ENCODE measurements at regions not wholly inside any gene's neighbourhood (a gene's known extent, or its start where the extent isn't known, plus 50 kb on each side); places are given as distances from the start of the nearest gene placed in this dataset.

GRCh38 chr10:120112809-120113208 is 220.3 kb downstream of the SEC23IP start:
- Histone ChIP-seq H3K36me3 (ENCODE audit: control insufficient read depth in 1 of 2, insufficient read depth in 2 of 2, low read length in 1 of 2) (no peaks in the 10 kb centered on the region), H3K9me3 (ENCODE audit: control insufficient read depth, low read length) (no peaks in the 10 kb centered on the region), H3K4me3 (ENCODE audit: low read length in 2 of 2) (no peak overlapping the region), H3K27me3 (ENCODE audit: control insufficient read depth in 1 of 2, insufficient read depth in 2 of 2, low read length in 1 of 2) (no peaks in the 10 kb centered on the region), H3K4me1 (ENCODE audit: control insufficient read depth in 1 of 2, insufficient read depth in 2 of 2, low read length in 2 of 2) (no peaks in the 10 kb centered on the region), H3K27ac (ENCODE audit: low read depth in 1 of 2, low read length in 2 of 2) (no peak overlapping the region)
- no peak for DNase-seq
- intact Hi-C loops (cut with DNase I) = no loop called here
- ATAC-seq (ENCODE audit: low FRiP score) = no peak

DNA sequence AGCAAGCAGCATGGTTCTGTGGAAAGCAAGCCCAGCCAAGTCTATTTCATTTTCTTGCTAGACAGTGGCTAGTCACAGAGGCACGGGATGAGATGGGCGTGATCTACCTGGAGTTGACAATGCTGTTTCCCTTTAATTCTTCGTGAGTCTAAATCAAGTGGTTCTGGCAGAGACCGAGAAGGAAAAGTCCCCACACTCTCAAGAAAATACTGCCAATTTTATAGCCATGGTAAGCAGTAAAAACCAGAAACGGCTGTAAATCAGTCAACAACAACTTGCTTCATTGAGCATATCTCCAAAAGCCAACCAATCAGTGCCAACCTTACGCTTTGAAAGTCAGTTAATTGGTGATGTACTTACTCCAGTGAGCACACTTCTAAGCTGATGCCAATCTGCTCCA is 223.4 kb downstream of the SEC23IP start:
- WGBS, 2 donors = 60 to 69% methylated on average over 6 of the region's 6 CpGs
- intact Hi-C loops (cut with DNase I) = no loop called here
- no peaks in the 10 kb centered on the region for H3K36me3 ChIP-seq (ENCODE audit: control insufficient read depth in 1 of 2, insufficient read depth in 2 of 2, low read length in 1 of 2)

DNA sequence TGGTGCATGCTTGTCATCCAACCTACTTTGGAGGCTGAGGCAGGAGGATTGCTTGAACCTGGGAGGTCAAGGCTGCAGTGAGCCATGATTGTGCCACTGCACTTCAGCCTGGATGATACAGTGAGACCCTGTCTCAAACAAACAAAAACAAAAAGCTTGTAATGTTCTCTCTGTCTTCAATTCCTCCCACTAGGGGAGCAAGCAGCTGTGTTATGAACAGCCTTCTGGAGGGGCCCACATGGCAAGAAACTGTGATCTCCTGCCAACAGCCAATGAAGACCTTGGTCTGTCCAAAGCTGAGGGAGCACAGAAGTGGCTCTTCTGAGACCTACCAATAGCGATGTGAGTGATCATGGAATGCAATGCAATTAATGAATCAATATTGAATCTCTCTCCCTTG is 229.2 kb downstream of the SEC23IP start:
- Histone ChIP-seq H3K9me3 (ENCODE audit: control insufficient read depth, low read length) (no peaks in the 10 kb centered on the region), H3K4me3 (ENCODE audit: low read length in 2 of 2) (no peak overlapping the region), H3K27ac (ENCODE audit: low read depth in 1 of 2, low read length in 2 of 2) (no peak overlapping the region), H3K36me3 (ENCODE audit: control insufficient read depth in 1 of 2, insufficient read depth in 2 of 2, low read length in 1 of 2) (no peaks in the 10 kb centered on the region), H3K27me3 (ENCODE audit: control insufficient read depth in 1 of 2, insufficient read depth in 2 of 2, low read length in 1 of 2) (no peaks in the 10 kb centered on the region), H3K4me1 (ENCODE audit: control insufficient read depth in 1 of 2, insufficient read depth in 2 of 2, low read length in 2 of 2) (no peaks in the 10 kb centered on the region)
- 92 to 96% methylated on average over 1 of the region's 1 CpG for WGBS, 2 donors
- no peak for DNase-seq
- intact Hi-C loops (cut with DNase I) = no loop called here
- no peak for ATAC-seq (ENCODE audit: low FRiP score)

More for the DNA sequence above, 223.4 kb downstream of the SEC23IP start:
- no peak overlapping the region for H3K27ac ChIP-seq (ENCODE audit: low read depth in 1 of 2, low read length in 2 of 2)
- no peak overlapping the region for H3K4me3 ChIP-seq (ENCODE audit: low read length in 2 of 2)
- H3K4me1 ChIP-seq (ENCODE audit: control insufficient read depth in 1 of 2, insufficient read depth in 2 of 2, low read length in 2 of 2) = no peaks in the 10 kb centered on the region
- H3K9me3 ChIP-seq (ENCODE audit: control insufficient read depth, low read length) = no peaks in the 10 kb centered on the region
- DNase-seq (no peak), ATAC-seq (ENCODE audit: low FRiP score) (no peak)
- no peaks in the 10 kb centered on the region for H3K27me3 ChIP-seq (ENCODE audit: control insufficient read depth in 1 of 2, insufficient read depth in 2 of 2, low read length in 1 of 2)

GRCh38 chr10:120131183-120131582 is 238.7 kb downstream of the SEC23IP start:
- ATAC-seq (ENCODE audit: low FRiP score) (no peak), DNase-seq (no peak)
- Histone ChIP-seq H3K36me3 (ENCODE audit: control insufficient read depth in 1 of 2, insufficient read depth in 2 of 2, low read length in 1 of 2) (no peaks in the 10 kb centered on the region), H3K9me3 (ENCODE audit: control insufficient read depth, low read length) (no peaks in the 10 kb centered on the region), H3K27me3 (ENCODE audit: control insufficient read depth in 1 of 2, insufficient read depth in 2 of 2, low read length in 1 of 2) (peaks cover 0 to 2% of the 10 kb centered on the region in 2 donors), H3K27ac (ENCODE audit: low read depth in 1 of 2, low read length in 2 of 2) (no peak overlapping the region), H3K4me1 (ENCODE audit: control insufficient read depth in 1 of 2, insufficient read depth in 2 of 2, low read length in 2 of 2) (no peaks in the 10 kb centered on the region), H3K4me3 (ENCODE audit: low read length in 2 of 2) (no peak overlapping the region)
- WGBS, 2 donors = 28 to 38% methylated on average over 3 of the region's 3 CpGs
- intact Hi-C loops (cut with DNase I) = no loop called here

DNA sequence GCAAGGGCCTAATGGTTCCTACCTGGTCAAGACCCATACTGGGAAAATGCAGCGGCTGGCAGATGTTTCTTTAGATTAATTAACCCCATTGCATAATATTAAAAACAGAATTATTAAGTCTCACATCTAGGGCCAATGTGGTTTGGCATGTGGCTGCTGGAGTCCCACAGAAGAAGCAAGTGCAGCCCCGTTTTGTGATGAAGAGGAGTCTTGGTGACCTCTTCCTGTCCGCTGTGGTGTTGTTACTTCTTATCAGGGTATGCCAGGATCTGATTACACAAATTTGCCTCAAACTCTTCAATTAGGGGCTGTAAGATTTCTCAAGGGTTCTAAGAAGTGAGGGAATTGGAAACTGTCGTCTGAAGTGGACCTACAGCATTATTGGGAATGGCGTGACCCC is 240.3 kb downstream of the SEC23IP start:
- peaks cover 0 to 2% of the 10 kb centered on the region in 2 donors for H3K27me3 ChIP-seq (ENCODE audit: control insufficient read depth in 1 of 2, insufficient read depth in 2 of 2, low read length in 1 of 2)
- ATAC-seq (ENCODE audit: low FRiP score) (no peak), DNase-seq (no peak)
- H3K27ac ChIP-seq (ENCODE audit: low read depth in 1 of 2, low read length in 2 of 2) = no peak overlapping the region
- no peak overlapping the region for H3K4me3 ChIP-seq (ENCODE audit: low read length in 2 of 2)
- no peaks in the 10 kb centered on the region for H3K4me1 ChIP-seq (ENCODE audit: control insufficient read depth in 1 of 2, insufficient read depth in 2 of 2, low read length in 2 of 2)
- no peaks in the 10 kb centered on the region for H3K36me3 ChIP-seq (ENCODE audit: control insufficient read depth in 1 of 2, insufficient read depth in 2 of 2, low read length in 1 of 2)
- 71 to 76% methylated on average over 5 of the region's 5 CpGs for WGBS, 2 donors
- intact Hi-C loops (cut with DNase I) = no loop called here
- H3K9me3 ChIP-seq (ENCODE audit: control insufficient read depth, low read length) = no peaks in the 10 kb centered on the region

- no peaks in the 10 kb centered on the region for H3K36me3 ChIP-seq (ENCODE audit: control insufficient read depth in 1 of 2, insufficient read depth in 2 of 2, low read length in 1 of 2)
- peaks cover 3% of the 10 kb centered on the region for H3K9me3 ChIP-seq (ENCODE audit: control insufficient read depth, low read length)
- H3K27me3 ChIP-seq (ENCODE audit: control insufficient read depth in 1 of 2, insufficient read depth in 2 of 2, low read length in 1 of 2) = no peaks in the 10 kb centered on the region
- no peaks in the 10 kb centered on the region for H3K4me1 ChIP-seq (ENCODE audit: control insufficient read depth in 1 of 2, insufficient read depth in 2 of 2, low read length in 2 of 2)
- H3K27ac ChIP-seq (ENCODE audit: low read depth in 1 of 2, low read length in 2 of 2) = no peak overlapping the region
- DNase-seq = no peak
- ATAC-seq (ENCODE audit: low FRiP score) = no peak
- H3K4me3 ChIP-seq (ENCODE audit: low read length in 2 of 2) = no peak overlapping the region
- 66% methylated on average over 3 of the region's 3 CpGs for WGBS, 2 donors
- intact Hi-C loops (cut with DNase I) = no loop called here
Observed at GRCh38 chr10:120138689-120139088, 246.2 kb downstream of the SEC23IP start.

DNA sequence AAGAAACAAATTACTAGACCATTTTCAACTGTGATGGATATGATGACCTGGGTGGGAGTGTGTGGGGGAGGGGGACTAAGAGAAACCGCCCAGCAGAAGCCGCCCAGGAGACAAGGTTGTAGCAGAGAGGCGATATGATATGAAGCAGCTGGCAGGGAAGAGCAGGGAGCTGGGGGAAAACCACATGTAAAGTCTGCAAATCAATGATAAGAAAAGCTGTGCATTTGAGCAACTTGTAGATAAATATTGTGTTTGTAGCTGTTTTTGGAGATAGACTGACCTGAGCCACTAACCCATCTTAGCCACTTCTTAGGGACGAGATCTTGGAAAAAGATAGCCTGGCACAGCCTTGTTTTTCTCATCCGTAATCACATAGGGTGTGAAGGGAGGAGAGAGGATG is 252.6 kb downstream of the SEC23IP start:
- no peak overlapping the region for H3K27ac ChIP-seq (ENCODE audit: low read depth in 1 of 2, low read length in 2 of 2)
- H3K36me3 ChIP-seq (ENCODE audit: control insufficient read depth in 1 of 2, insufficient read depth in 2 of 2, low read length in 1 of 2) = no peaks in the 10 kb centered on the region
- no peak overlapping the region for H3K4me3 ChIP-seq (ENCODE audit: low read length in 2 of 2)
- intact Hi-C loops (cut with DNase I) = no loop called here
- DNase-seq (no peak), ATAC-seq (ENCODE audit: low FRiP score) (no peak)
- no peaks in the 10 kb centered on the region for H3K4me1 ChIP-seq (ENCODE audit: control insufficient read depth in 1 of 2, insufficient read depth in 2 of 2, low read length in 2 of 2)
- 53 to 56% methylated on average over 5 of the region's 5 CpGs for WGBS, 2 donors
- no peaks in the 10 kb centered on the region for H3K9me3 ChIP-seq (ENCODE audit: control insufficient read depth, low read length)
- no peaks in the 10 kb centered on the region for H3K27me3 ChIP-seq (ENCODE audit: control insufficient read depth in 1 of 2, insufficient read depth in 2 of 2, low read length in 1 of 2)

DNA sequence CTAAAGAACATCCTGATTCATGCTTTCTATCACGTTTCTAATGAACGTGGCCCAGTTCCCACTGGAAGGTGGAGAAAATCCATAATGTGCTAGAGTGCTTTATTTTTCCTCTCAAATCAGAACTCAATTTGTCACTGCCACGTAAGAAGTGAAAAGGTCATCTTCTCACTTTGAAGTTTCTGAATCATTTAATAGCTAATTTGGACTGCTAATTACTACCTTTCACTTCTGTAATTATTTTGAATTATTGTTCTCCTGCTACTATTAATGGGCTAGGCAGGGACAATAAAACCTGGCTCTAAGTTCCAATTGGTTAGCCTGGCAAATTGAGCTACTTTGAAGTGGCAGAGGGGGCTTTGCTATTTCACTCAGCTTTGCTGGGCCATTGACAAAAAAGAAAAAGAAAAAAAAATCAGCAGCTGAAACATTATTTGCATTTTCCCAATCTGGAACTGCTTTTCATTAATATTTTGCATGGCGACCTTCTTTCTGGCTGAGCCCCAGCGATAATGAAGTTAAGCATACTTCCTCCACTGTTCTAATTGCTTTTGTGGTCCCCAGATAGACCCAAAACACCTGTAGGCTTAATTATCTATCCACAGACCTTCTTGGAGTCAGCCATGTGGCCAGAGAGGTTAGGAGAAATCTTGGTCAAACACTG is 264.2 kb downstream of the SEC23IP start:
- no peak for DNase-seq
- Histone ChIP-seq H3K4me1 (ENCODE audit: control insufficient read depth in 1 of 2, insufficient read depth in 2 of 2, low read length in 2 of 2) (no peaks in the 10 kb centered on the region), H3K4me3 (ENCODE audit: low read length in 2 of 2) (no peak overlapping the region), H3K27me3 (ENCODE audit: control insufficient read depth in 1 of 2, insufficient read depth in 2 of 2, low read length in 1 of 2) (no peaks in the 10 kb centered on the region), H3K9me3 (ENCODE audit: control insufficient read depth, low read length) (no peaks in the 10 kb centered on the region), H3K27ac (ENCODE audit: low read depth in 1 of 2, low read length in 2 of 2) (no peak overlapping the region), H3K36me3 (ENCODE audit: control insufficient read depth in 1 of 2, insufficient read depth in 2 of 2, low read length in 1 of 2) (no peaks in the 10 kb centered on the region)
- intact Hi-C loops (cut with DNase I) = no loop called here
- no peak for ATAC-seq (ENCODE audit: low FRiP score)
- WGBS, 2 donors = 59 to 67% methylated on average over 5 of the region's 5 CpGs

- Histone ChIP-seq H3K27me3 (ENCODE audit: control insufficient read depth in 1 of 2, insufficient read depth in 2 of 2, low read length in 1 of 2) (no peaks in the 10 kb centered on the region), H3K9me3 (ENCODE audit: control insufficient read depth, low read length) (peaks cover 1% of the 10 kb centered on the region), H3K36me3 (ENCODE audit: control insufficient read depth in 1 of 2, insufficient read depth in 2 of 2, low read length in 1 of 2) (no peaks in the 10 kb centered on the region), H3K4me3 (ENCODE audit: low read length in 2 of 2) (no peak overlapping the region), H3K27ac (ENCODE audit: low read depth in 1 of 2, low read length in 2 of 2) (no peak overlapping the region), H3K4me1 (ENCODE audit: control insufficient read depth in 1 of 2, insufficient read depth in 2 of 2, low read length in 2 of 2) (no peaks in the 10 kb centered on the region)
- 10 to 18% methylated on average over 1 of the region's 1 CpG for WGBS, 2 donors
- intact Hi-C loops (cut with DNase I) = no loop called here
- ATAC-seq (ENCODE audit: low FRiP score) = no peak
- DNase-seq = no peak
Observed at GRCh38 chr10:120161111-120161510, 268.6 kb downstream of the SEC23IP start.

Measured in aorta (tissue), 5 donors.